ENCODE measurements at regions not wholly inside any gene's neighbourhood (a gene's known extent, or its start where the extent isn't known, plus 50 kb on each side); places are given as distances from the start of the nearest gene placed in this dataset.

DNA sequence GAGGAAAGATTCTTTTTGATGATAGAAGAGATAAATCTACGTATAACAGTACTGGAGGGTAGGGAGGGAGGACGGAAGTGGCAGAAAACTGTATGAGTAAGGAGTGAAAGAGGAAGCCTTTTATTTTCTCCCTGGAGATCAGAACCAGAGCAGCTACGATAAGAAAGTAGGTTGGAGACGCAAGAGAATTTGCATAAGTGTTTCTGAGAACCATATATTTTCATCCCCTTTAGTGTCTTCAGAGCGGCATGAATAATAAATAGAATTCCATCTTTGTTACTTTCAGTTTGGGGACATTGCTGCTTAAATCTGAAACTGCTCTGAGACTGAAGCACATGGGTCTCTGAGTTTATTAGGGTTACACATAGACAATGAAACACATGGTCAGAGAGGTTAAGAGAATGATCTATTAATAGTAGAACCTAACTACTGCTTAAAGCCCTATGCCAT is 230.2 kb upstream of the TNP1 start:
- TF ChIP-seq POLR2A (IDR thresholded peaks at IDR 0.05; ENCODE audit: low read length), result peak; percentile 28
- no peak for TF ChIP-seq GATA1 (IDR thresholded peaks at IDR 0.05; ENCODE audit: low read depth, low read length)
